GM19463 (cell line): ENCODE measurements at regions not wholly inside any gene's neighbourhood (a gene's known extent, or its start where the extent isn't known, plus 50 kb on each side); places are given as distances from the start of the nearest gene placed in this dataset.

Source experiments
- ATAC-seq: cut with Tn5 transposase; IDR thresholded peaks from one replicate; pipeline ENCODE4 v1.9.1; 2021; ENCODE audit warnings: mild to moderate bottlenecking, moderate library complexity; ENCODE audit not compliant: unreplicated experiment

DNA sequence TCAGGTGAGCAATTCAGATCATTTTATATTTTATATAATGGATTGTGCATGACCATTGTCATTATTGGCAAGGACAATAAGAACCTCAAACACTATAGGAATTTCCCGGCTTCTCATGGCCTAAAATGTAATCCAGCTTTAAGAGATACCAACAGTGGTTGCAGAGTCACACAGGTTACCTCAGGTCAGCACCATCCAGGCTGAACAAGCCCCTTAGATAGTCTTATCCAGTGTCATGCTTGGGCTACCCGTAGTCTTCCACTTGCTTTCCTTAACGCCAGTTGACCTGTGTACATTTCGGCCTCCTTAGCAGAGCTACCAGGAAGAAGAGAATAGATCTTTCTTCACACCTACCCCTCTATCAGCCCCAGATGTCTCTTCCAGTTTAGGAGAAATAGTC, 293.3 kb upstream of the SYT4 start:
- no peak for ATAC-seq

GRCh38 chr18:43571078-43571689, 293.9 kb upstream of the SYT4 start:
- no peak for ATAC-seq

DNA sequence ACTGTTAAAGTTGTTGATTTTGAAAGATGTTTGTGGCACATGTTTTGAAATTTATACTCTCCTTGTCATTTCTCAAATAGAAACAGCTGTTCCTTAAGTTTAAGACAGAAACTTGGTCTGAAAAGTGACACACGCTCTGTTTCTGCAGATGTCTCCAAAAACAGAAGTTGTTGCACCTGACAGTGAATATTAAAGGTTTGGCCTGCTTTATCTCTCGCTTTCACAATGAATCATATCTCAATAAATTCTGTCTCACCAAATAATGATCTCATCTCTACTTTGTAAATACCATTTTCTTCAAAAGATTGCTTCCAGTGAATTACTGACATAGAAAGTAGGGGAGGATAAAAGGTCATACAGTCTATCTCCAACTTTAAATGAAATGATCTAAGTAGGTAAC, 294.9 kb upstream of the SYT4 start:
- ATAC-seq: peak; percentile 62

DNA sequence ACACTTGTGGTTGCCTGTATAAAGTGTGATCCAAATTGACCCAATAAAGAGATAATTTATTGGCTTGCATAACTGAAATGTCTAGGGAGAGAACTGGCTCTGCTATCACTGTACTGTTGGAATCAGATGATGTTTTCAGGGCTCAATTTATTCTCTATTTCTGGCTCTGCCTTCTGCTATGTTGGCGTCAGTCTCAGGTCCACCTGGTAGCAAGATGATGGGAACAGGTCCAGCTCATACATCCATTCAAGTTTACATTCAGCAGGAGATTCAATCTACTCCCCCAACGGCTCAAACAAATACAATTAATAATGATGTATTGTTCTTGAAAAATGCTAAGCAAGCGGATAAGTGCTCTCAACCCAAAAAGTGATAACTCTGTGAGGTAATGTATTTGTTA, 297.7 kb upstream of the SYT4 start:
- no peak for ATAC-seq

DNA sequence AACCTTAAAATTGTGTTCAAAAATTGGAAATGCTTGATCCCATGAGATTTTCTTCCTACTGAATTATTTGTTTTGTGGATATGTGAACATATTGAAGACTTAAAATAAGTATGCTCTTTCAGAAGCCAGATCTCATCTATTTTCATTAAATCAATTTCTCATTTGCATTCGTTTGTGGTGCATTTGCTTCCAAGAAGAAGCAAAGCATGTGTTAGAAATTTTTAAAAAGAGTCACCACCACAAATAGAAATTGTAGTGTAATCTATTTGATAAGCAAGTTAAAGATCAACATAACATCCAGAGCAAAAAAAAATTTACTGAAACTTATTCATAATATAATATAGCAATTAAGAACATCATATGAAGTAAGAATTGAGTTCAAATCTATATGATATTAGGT, 300.9 kb upstream of the SYT4 start:
- no peak for ATAC-seq

GRCh38 chr18:43578706-43579105, 301.4 kb upstream of the SYT4 start:
- no peak for ATAC-seq

- no peak for ATAC-seq
Measured at GRCh38 chr18:43581936-43582519, 304.7 kb upstream of the SYT4 start.

DNA sequence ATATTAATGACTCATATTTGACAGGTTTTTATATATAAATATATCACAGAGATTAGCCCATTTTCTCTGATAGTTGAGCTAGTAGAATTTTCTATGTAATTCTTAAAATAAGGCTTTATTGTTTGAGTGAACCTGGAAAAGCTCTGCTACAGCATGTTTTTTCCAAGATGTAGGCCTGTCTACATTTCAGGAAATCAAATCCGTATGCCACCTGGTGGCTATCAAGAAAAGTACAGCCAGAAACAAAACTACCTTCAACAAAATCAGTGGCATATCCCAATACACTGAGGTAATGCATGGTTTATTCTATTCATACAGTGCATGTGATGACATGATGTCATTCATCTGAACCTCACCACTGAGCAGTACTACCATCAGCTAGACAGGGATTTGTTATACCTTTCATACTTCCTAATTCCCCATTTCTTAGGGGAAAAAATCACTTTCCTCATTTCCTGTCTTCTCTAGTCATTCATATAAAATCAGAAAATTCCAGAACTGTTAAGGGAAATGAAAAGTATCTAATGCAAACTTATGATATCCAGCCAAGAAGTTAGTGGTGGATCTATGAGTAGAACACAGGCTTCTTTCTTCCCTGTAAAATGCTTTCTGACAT, 310.4 kb upstream of the SYT4 start:
- peak; percentile 59 for ATAC-seq

DNA sequence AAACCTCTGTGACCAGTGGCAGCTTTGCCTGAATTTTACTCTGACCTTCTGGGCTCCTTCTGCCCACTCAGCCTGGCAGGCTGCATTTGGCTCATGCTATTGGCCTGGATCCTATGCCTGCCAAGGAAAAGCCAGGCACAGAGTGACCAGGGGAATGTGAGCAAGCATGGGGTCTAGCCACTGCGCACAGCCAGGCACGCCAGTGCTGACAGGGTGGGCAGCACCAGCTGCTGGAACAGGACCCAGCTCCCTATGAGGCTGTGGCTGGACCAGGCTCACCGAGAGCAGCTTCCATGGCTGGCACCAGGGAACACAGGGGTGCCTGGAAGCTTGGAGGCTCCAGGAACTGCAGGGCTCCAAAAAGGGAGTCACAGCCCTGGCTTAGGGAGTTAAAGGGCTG, 311.5 kb upstream of the SYT4 start:
- ATAC-seq: no peak

DNA sequence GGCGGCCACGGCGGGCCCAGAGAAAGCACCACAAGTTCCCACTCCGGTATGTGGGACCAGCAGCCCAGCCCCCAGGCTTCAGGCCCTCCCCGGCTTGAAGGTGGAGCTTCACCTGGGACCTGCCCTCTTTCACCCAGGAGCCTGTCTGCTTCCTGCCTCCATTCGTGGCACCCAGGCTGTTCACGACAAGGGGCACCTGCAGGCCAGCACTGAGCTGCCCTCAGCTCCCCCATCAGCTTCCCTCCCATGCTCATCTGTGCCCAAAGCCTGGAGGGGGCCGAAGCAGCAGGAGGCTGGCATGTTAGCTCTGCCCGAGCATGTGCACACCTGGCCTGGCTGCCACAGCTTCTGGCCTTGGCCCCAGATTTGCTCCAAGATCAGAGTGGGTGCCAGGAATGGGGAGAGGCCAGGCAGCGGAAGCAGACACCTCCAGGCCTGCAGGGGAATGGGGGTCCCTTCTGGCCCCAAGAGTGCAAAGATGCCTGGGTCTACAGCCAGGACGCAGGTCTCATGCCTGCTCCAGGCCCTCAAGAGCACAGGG, 312.4 kb upstream of the SYT4 start:
- ATAC-seq: no peak

GRCh38 chr18:43590182-43590903, 313.1 kb upstream of the SYT4 start:
- no peak for ATAC-seq

DNA sequence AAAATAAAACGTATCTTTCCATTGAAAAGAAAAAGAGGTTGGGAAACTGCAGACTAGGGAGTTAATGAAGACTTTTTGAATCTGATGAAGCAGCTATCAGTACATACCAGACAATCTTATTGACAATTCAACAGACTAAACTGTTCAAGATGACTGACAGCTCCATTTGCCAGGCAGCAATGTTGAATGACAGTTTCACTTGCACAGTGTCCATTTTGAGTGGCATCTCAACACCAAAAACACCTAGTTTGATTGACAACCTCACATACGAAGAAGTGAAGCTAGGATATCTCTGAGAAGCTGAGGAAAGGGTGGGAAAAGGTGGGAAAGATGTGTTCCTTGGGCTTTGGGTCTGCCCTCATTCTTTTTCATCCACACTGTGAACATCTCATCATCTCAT, 315.0 kb upstream of the SYT4 start:
- no peak for ATAC-seq

DNA sequence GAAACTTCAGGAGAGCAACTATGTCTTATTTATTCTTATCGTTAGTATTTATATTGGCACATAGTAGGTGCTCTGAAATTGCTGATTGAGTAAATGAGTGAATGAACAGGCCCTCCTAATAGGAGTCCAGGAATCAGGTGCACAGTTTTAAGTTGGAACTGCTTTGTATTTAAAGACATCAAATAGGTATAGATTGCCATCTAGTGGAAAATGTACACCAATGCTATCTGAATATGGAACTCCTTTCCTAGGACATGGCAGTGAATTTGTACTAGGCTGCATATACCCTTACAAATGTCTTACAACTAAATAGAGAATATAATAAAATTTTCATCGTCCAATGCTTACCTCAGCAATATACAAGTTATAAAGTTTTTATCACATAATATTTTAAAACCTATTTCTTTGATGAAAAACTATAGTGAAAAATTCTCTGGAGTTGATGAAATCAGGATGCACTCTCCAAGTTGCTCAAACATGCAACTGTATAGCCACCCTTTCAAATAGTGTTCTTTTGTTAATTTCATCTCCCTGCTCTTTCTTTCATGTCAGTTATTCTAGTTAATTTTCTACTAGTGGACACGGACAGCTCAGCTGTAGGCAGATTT, 318.9 kb upstream of the SYT4 start:
- ATAC-seq: no peak

GRCh38 chr18:43601432-43601831, 324.1 kb upstream of the SYT4 start:
- ATAC-seq: no peak

GRCh38 chr18:43605224-43605623, 327.9 kb upstream of the SYT4 start:
- ATAC-seq: no peak

- no peak for ATAC-seq
Measured at GRCh38 chr18:43606795-43607194, 329.5 kb upstream of the SYT4 start.

- peak; percentile 75 for ATAC-seq
Measured at GRCh38 chr18:43620936-43621335, 343.6 kb upstream of the SYT4 start.

- no peak for ATAC-seq
Measured at GRCh38 chr18:43622024-43622423, 344.7 kb upstream of the SYT4 start.

DNA sequence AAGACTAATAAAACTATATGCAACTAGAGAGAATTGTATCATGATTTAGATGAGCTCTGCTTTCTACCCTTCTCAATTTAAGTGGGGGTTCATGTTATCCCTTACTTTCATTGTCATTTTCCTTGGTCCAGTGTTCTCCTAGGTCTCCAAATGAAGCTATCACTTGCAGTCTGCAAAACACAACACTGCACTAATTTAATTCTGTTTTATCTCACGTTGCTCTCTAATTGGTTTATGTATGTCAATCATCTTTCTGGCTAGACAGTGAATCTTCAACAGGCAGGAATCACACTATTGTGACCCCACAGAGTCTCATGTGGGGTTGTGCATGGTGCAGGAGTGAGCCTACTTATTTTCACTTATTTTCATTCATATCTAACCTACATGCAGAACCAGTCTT, 348.3 kb upstream of the SYT4 start:
- no peak for ATAC-seq

GRCh38 chr18:43627848-43628530, 350.7 kb upstream of the SYT4 start:
- no peak for ATAC-seq

DNA sequence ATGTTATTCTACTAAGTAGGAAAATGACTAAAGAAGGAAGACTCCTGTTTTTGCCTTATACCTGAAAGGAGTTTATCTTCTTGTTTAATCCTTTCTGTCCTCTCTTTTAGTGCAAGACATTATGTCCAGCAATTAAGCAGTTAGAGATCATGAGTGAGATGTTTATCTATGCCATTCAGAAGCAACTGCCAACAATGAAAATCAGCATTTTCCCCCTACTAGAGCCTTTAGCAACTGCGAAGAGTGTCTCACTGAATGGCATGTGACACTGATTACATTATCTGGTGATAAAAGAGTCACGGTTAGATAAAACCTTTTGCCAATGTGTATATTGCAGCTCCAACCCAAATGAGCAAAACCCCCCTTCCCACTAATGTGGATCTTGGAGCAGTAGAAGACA, 357.7 kb upstream of the SYT4 start:
- ATAC-seq: no peak
